ENCODE measurements at regions not wholly inside any gene's neighbourhood (a gene's known extent, or its start where the extent isn't known, plus 50 kb on each side); places are given as distances from the start of the nearest gene placed in this dataset.

DNA sequence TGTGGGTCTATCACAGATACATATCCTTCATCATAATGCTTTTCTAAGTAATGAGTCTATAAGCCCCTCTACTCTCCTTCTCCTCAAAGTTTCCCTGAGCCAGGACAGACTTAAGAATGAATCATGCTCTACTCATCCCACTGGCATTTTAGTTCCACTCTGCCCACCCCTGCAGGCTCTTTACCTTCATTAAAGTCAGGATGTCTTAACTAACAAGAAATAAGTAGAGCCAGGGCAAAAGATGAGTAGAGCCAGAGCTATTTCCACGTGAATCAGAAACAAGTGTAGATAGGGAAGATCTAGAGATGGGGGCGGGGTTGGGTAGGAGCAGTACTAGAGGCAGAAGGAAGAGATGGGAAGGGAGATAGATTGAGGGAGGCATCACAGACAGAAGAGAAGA is 790.5 kb downstream of the RNF144A start:
- H3K36me3 ChIP-seq (ENCODE audit: control insufficient read depth in 2 of 2, insufficient read depth in 2 of 2, low read length in 2 of 2) = no peaks in the 10 kb centered on the region
- H3K9me3 ChIP-seq (ENCODE audit: control insufficient read depth in 2 of 2, low read length in 2 of 2) = no peaks in the 10 kb centered on the region
- H3K27me3 ChIP-seq (ENCODE audit: control insufficient read depth in 1 of 2, insufficient read depth in 2 of 2, low read length in 2 of 2) = no peaks in the 10 kb centered on the region
- H3K4me3 ChIP-seq (ENCODE audit: low read length in 2 of 2) = no peak overlapping the region
- H3K27ac ChIP-seq (ENCODE audit: low read length) = no peak overlapping the region
- H3K4me1 ChIP-seq (ENCODE audit: control insufficient read depth, insufficient read depth, low read length) = no peaks in the 10 kb centered on the region
- H3K9ac ChIP-seq (ENCODE audit: low read length in 2 of 2) = no peak overlapping the region

DNA sequence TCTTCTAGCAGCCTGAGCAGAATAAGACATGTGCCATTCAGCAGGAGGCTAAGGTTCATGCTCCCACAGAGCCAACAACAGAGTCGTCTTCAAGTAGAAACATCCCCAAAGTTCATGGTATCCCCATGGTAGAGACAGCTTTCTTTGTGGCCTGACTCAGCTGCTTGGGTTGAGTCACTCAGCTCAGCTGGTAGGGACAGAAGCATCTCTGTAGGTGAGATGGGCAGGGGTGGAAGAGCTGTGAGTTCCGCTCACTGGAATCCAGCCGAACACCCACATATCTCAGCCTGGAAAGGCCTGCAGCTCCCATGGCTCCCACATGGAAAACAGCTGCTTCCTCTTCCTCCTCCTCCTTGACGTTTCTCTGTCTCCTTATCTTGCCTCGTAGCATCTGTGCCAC is 792.7 kb downstream of the RNF144A start:
- Histone ChIP-seq H3K27ac (ENCODE audit: low read length) (no peak overlapping the region), H3K9me3 (ENCODE audit: control insufficient read depth in 2 of 2, low read length in 2 of 2) (no peaks in the 10 kb centered on the region), H3K9ac (ENCODE audit: low read length in 2 of 2) (no peak overlapping the region), H3K4me3 (ENCODE audit: low read length in 2 of 2) (no peak overlapping the region), H3K36me3 (ENCODE audit: control insufficient read depth in 2 of 2, insufficient read depth in 2 of 2, low read length in 2 of 2) (no peaks in the 10 kb centered on the region), H3K27me3 (ENCODE audit: control insufficient read depth in 1 of 2, insufficient read depth in 2 of 2, low read length in 2 of 2) (no peaks in the 10 kb centered on the region), H3K4me1 (ENCODE audit: control insufficient read depth, insufficient read depth, low read length) (no peaks in the 10 kb centered on the region)

DNA sequence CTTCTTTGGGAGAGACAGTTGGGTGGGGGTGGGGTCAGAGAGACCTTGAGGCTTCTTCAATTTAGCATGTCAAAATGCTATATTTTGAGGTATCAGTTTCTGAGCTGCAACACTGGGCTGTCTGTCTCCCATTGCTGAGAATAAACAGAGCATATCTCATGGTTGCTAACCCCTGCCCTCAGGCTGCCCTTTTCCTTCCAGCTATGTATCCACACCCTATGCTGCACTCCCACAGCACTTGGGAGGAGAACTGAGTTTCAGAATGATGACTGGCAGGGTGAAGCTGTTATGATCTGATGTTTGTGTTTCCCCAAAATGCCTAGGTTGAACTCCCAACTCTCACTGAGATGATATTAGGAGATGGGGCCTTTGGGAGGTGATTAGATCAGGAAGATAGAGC is 794.0 kb downstream of the RNF144A start:
- Histone ChIP-seq H3K4me3 (ENCODE audit: low read length in 2 of 2) (no peak overlapping the region), H3K36me3 (ENCODE audit: control insufficient read depth in 2 of 2, insufficient read depth in 2 of 2, low read length in 2 of 2) (no peaks in the 10 kb centered on the region), H3K4me1 (ENCODE audit: control insufficient read depth, insufficient read depth, low read length) (no peaks in the 10 kb centered on the region), H3K27me3 (ENCODE audit: control insufficient read depth in 1 of 2, insufficient read depth in 2 of 2, low read length in 2 of 2) (no peaks in the 10 kb centered on the region), H3K27ac (ENCODE audit: low read length) (no peak overlapping the region), H3K9me3 (ENCODE audit: control insufficient read depth in 2 of 2, low read length in 2 of 2) (no peaks in the 10 kb centered on the region), H3K9ac (ENCODE audit: low read length in 2 of 2) (no peak overlapping the region)

DNA sequence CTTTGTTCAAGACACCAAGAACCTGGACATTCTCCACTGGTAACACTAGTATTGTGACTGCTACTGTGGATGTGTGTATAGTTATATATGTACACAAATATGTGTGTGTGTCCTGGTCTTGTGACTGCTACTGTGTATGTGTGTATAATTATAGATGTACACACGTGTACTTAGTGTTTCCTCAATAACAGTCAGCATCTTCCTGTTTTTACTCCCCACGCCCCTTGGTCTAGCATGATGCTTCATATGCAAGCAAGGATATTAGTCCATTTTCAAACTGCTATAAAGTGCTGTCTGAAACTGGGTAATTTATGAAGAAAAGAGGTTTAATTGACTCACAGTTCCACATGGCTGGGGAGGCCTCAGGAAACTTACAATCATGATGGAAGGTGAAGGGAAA is 802.7 kb downstream of the RNF144A start:
- no peaks in the 10 kb centered on the region for H3K36me3 ChIP-seq (ENCODE audit: control insufficient read depth in 2 of 2, insufficient read depth in 2 of 2, low read length in 2 of 2)
- H3K4me1 ChIP-seq (ENCODE audit: control insufficient read depth, insufficient read depth, low read length) = no peaks in the 10 kb centered on the region
- no peak overlapping the region for H3K9ac ChIP-seq (ENCODE audit: low read length in 2 of 2)
- no peaks in the 10 kb centered on the region for H3K9me3 ChIP-seq (ENCODE audit: control insufficient read depth in 2 of 2, low read length in 2 of 2)
- H3K27me3 ChIP-seq (ENCODE audit: control insufficient read depth in 1 of 2, insufficient read depth in 2 of 2, low read length in 2 of 2) = no peaks in the 10 kb centered on the region
- H3K27ac ChIP-seq (ENCODE audit: low read length) = no peak overlapping the region
- H3K4me3 ChIP-seq (ENCODE audit: low read length in 2 of 2) = no peak overlapping the region

DNA sequence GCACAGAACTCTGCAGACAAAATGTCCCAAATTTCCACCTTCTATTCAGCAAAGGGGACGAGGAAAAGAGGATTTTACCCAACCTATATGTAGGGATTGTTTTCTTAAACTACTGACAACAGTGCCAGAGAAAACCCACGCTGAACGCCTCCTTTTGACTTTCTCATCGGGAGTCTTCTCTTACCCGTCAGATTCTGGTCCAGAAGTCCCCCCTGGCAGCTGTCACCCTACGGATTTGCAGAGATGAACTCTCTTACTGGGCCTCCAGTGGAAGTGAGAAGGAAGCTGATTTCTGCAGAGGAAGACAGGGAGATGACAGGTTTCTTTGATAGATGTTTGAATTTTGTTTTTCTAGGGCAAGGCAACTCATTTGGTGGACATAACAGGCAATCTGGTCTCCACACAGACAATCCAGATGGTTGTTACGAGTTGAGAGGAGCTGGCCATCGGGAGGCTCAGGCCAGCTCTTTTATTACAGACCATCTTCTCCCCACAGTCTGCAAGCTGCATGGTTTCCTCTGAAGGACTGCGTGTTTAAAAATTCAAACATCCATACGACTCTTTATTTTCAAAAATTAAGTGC is 804.3 kb downstream of the RNF144A start:
- Histone ChIP-seq H3K27me3 (ENCODE audit: control insufficient read depth in 1 of 2, insufficient read depth in 2 of 2, low read length in 2 of 2) (no peaks in the 10 kb centered on the region), H3K27ac (ENCODE audit: low read length) (no peak overlapping the region), H3K9ac (ENCODE audit: low read length in 2 of 2) (no peak overlapping the region), H3K4me1 (ENCODE audit: control insufficient read depth, insufficient read depth, low read length) (no peaks in the 10 kb centered on the region), H3K4me3 (ENCODE audit: low read length in 2 of 2) (no peak overlapping the region), H3K9me3 (ENCODE audit: control insufficient read depth in 2 of 2, low read length in 2 of 2) (no peaks in the 10 kb centered on the region), H3K36me3 (ENCODE audit: control insufficient read depth in 2 of 2, insufficient read depth in 2 of 2, low read length in 2 of 2) (no peaks in the 10 kb centered on the region)

DNA sequence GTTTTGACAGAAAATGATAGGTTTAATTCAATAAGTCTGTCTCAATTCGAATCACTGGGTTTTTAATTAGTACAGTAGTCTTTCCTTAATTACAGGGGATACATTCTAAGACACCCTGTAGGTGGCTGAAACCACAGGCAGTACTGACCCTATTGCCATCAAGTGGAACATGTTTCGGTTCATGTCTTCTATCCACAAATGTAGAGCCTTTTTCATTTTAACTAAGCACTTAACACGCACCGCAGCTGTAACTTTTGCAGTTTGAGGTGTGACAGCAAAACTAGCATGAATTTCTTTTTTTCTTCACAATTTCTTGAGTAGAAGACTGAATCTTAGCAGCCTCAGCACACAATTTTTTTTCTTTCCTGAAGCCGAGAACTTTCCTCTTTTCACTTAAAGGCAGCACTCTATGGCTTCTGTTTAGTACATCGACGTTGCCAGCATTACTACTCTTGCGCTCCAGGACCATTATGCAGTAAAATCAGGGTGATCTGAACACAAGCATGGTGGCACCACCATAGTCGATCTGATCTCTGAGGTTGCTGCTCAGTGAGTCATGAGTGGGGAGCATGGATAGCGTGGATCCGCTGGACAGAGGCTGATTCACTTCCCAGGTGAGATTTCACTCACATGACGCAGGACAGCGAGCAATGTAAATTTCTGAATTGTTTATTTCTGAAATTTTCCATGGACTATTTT is 805.1 kb downstream of the RNF144A start:
- H3K36me3 ChIP-seq (ENCODE audit: control insufficient read depth in 2 of 2, insufficient read depth in 2 of 2, low read length in 2 of 2) = no peaks in the 10 kb centered on the region
- no peak overlapping the region for H3K4me3 ChIP-seq (ENCODE audit: low read length in 2 of 2)
- no peaks in the 10 kb centered on the region for H3K9me3 ChIP-seq (ENCODE audit: control insufficient read depth in 2 of 2, low read length in 2 of 2)
- H3K27me3 ChIP-seq (ENCODE audit: control insufficient read depth in 1 of 2, insufficient read depth in 2 of 2, low read length in 2 of 2) = no peaks in the 10 kb centered on the region
- no peak overlapping the region for H3K27ac ChIP-seq (ENCODE audit: low read length)
- no peak overlapping the region for H3K9ac ChIP-seq (ENCODE audit: low read length in 2 of 2)
- no peaks in the 10 kb centered on the region for H3K4me1 ChIP-seq (ENCODE audit: control insufficient read depth, insufficient read depth, low read length)

DNA sequence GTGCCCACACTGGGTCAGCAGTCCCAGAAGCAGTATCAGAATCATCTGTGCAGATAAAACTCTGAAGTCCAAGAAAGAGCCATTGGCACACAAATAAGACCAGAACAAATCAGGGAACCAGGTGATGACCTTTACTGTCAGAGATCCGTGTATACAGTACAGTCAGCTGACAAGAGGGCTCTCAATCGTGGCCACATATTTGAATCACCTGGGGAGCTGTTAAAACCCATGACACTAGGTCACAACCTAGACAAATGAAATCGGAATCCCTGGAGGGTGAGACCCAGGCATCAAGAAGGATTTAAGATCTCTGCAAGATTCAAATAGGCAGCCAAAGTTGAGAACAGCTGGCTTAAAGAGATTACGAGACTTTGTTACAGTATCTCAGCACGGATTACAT is 807.1 kb downstream of the RNF144A start:
- H3K27ac ChIP-seq (ENCODE audit: low read length) = no peak overlapping the region
- H3K9me3 ChIP-seq (ENCODE audit: control insufficient read depth in 2 of 2, low read length in 2 of 2) = no peaks in the 10 kb centered on the region

DNA sequence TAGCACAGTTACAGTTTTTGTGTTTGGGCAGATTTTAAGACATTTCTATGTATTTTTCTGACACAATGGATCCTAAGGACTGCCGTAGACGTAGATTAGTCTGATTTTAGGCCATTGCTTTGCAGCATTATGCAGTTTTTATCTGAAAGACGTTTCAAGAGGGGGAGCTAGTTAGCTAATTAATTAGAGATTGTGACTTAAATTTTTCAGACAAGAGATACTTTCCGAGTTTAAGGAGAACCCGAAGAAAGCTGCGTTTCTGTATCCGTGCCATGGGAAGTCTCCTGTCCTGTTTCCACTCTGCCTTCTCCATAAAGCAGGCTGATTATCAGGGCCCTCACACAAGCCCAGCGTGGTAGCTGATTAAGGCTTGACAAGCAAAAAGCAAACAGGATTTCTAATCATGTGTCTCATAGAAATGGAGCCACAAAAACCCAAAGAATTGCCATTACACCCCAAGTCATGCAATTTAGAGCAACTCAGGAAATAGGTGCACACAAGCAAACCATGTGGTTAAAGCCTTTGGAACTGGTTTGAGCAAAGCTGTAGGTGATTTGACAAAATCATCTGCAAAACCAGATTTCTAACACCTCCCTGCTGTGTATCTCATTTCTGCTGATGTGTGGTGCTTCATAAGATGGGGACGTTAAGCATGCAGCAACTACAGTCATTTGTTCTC is 808.1 kb downstream of the RNF144A start:
- Histone ChIP-seq H3K4me3 (ENCODE audit: low read length in 2 of 2) (no peak overlapping the region), H3K27ac (ENCODE audit: low read length) (no peak overlapping the region), H3K9ac (ENCODE audit: low read length in 2 of 2) (no peak overlapping the region), H3K4me1 (ENCODE audit: control insufficient read depth, insufficient read depth, low read length) (no peaks in the 10 kb centered on the region), H3K9me3 (ENCODE audit: control insufficient read depth in 2 of 2, low read length in 2 of 2) (no peaks in the 10 kb centered on the region), H3K36me3 (ENCODE audit: control insufficient read depth in 2 of 2, insufficient read depth in 2 of 2, low read length in 2 of 2) (no peaks in the 10 kb centered on the region), H3K27me3 (ENCODE audit: control insufficient read depth in 1 of 2, insufficient read depth in 2 of 2, low read length in 2 of 2) (no peaks in the 10 kb centered on the region)

More for the DNA sequence above, 807.1 kb downstream of the RNF144A start:
- no peaks in the 10 kb centered on the region for H3K36me3 ChIP-seq (ENCODE audit: control insufficient read depth in 2 of 2, insufficient read depth in 2 of 2, low read length in 2 of 2)
- H3K27me3 ChIP-seq (ENCODE audit: control insufficient read depth in 1 of 2, insufficient read depth in 2 of 2, low read length in 2 of 2) = no peaks in the 10 kb centered on the region
- H3K9ac ChIP-seq (ENCODE audit: low read length in 2 of 2) = no peak overlapping the region
- no peaks in the 10 kb centered on the region for H3K4me1 ChIP-seq (ENCODE audit: control insufficient read depth, insufficient read depth, low read length)
- H3K4me3 ChIP-seq (ENCODE audit: low read length in 2 of 2) = no peak overlapping the region

DNA sequence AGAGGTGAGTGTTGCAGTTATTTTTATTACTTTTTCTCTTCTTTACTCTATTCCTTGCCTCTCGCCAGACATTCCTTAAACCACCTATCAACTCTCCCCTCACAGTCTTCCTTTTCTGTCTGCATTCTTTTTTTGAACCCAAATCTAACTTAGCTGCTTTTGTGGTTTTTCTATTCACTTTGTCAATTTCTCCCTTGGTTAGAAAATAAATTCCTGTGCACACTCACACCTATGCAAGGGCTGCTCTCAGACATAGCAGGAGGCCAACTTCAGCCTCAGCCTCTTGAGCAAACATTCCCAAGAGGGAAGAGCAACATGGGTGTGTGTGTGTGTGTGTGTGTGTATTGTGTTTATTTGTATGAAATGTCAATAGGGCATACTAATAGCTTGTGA is 808.6 kb downstream of the RNF144A start:
- H3K9me3 ChIP-seq (ENCODE audit: control insufficient read depth in 2 of 2, low read length in 2 of 2) = no peaks in the 10 kb centered on the region
- no peak overlapping the region for H3K4me3 ChIP-seq (ENCODE audit: low read length in 2 of 2)
- H3K4me1 ChIP-seq (ENCODE audit: control insufficient read depth, insufficient read depth, low read length) = no peaks in the 10 kb centered on the region
- no peaks in the 10 kb centered on the region for H3K36me3 ChIP-seq (ENCODE audit: control insufficient read depth in 2 of 2, insufficient read depth in 2 of 2, low read length in 2 of 2)
- no peaks in the 10 kb centered on the region for H3K27me3 ChIP-seq (ENCODE audit: control insufficient read depth in 1 of 2, insufficient read depth in 2 of 2, low read length in 2 of 2)
- no peak overlapping the region for H3K9ac ChIP-seq (ENCODE audit: low read length in 2 of 2)
- no peak overlapping the region for H3K27ac ChIP-seq (ENCODE audit: low read length)

DNA sequence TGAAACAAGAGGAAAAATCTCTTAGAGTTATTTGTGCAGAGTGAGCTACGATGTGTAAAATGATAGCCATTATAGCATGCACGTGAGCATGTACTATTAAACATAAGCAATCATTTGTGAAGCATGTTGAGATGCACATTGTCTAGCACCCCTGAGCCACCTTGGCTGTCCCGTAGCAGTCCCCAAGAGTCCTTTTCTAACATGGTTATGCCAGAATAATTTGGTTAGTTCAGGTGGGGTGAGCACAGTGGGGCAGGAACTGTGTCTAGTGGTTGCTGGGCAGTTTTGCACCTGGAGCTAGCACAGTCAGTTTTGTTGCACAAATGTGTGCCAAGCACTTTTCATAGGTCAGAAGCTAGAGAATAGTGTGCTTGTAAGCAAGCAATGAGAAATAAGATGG is 809.8 kb downstream of the RNF144A start:
- Histone ChIP-seq H3K4me1 (ENCODE audit: control insufficient read depth, insufficient read depth, low read length) (no peaks in the 10 kb centered on the region), H3K36me3 (ENCODE audit: control insufficient read depth in 2 of 2, insufficient read depth in 2 of 2, low read length in 2 of 2) (no peaks in the 10 kb centered on the region), H3K9me3 (ENCODE audit: control insufficient read depth in 2 of 2, low read length in 2 of 2) (no peaks in the 10 kb centered on the region), H3K27ac (ENCODE audit: low read length) (no peak overlapping the region), H3K27me3 (ENCODE audit: control insufficient read depth in 1 of 2, insufficient read depth in 2 of 2, low read length in 2 of 2) (no peaks in the 10 kb centered on the region), H3K9ac (ENCODE audit: low read length in 2 of 2) (no peak overlapping the region), H3K4me3 (ENCODE audit: low read length in 2 of 2) (no peak overlapping the region)

DNA sequence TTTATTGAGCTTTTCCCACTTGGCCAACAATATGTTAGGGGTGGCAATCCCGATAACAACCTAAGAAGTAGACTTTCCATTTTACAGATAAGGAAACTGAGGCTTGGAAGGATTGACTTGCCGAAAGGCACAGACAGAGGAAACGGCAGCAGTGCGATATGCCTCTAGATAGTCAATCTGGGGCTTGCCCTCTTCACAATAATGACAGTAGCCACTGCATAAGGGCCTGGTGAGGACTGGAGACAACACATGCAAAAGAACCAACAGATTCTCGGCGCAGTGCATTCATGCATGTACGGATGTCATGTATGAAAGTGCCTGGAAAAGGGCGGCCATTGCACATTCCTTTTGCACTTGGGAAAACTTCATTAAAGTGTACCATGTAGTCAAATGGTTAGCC is 811.2 kb downstream of the RNF144A start:
- Histone ChIP-seq H3K4me1 (ENCODE audit: control insufficient read depth, insufficient read depth, low read length) (no peaks in the 10 kb centered on the region), H3K9me3 (ENCODE audit: control insufficient read depth in 2 of 2, low read length in 2 of 2) (no peaks in the 10 kb centered on the region), H3K36me3 (ENCODE audit: control insufficient read depth in 2 of 2, insufficient read depth in 2 of 2, low read length in 2 of 2) (no peaks in the 10 kb centered on the region), H3K27me3 (ENCODE audit: control insufficient read depth in 1 of 2, insufficient read depth in 2 of 2, low read length in 2 of 2) (no peaks in the 10 kb centered on the region), H3K4me3 (ENCODE audit: low read length in 2 of 2) (no peak overlapping the region), H3K27ac (ENCODE audit: low read length) (no peak overlapping the region), H3K9ac (ENCODE audit: low read length in 2 of 2) (no peak overlapping the region)

Measured in stomach smooth muscle (tissue), 2 donors.